ENCODE measurements at regions not wholly inside any gene's neighbourhood (a gene's known extent, or its start where the extent isn't known, plus 50 kb on each side); places are given as distances from the start of the nearest gene placed in this dataset.

DNA sequence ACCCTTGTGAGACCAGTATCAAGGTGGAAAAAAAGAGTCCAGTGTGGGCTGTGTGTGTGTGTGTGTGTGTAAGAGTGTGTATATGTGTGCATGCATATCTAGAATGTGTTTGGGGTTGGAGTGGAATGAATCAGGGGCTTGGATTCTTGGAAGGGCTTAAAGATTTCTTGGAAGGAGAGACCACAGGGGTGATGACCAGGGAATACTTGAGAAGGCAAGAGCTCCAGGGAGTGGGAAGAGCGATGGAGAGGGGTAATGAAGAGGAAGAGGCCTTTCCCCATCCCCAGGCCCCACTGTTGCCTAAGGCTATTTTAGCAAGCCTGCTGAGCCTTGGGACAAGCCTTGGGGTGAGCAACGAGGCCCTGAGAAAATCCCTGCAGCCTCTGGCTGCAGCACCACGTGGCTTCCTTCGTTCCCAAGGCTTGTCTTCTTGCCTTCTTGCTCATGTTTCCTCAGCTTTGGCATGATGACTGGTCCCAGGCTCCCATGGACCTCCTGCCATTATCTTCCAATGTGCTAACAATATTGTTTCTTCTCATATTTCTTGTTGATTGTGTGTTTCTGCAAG lies 663.4 kb downstream of the INHBA start:
- TF ChIP-seq CTCF (conservative IDR thresholded peaks at IDR 0.05), result no peak
- H3K27ac ChIP-seq, result no peak overlapping the region

DNA sequence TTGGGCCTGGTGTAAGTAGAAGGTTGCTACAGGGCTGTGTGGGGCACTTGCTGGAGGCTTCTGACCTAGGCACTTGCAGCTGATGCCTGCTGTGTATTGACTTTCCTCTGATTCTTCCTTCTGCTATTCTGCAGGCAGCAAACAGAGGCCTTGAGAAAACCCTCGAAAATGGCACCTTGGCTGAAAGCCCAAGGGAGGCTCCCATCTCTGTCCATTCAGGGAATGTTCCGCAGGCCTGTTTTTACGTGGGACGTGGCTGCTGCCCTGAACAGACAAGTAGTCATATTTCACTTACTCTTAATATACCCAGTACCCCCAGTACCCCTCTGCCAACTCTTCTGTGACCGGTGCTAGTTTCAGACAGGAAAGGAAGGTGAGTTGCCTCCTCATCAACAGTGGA lies 664.7 kb downstream of the INHBA start:
- TF ChIP-seq CTCF (conservative IDR thresholded peaks at IDR 0.05), result no peak

GRCh38 chr7:41037691-41038090 lies 665.2 kb downstream of the INHBA start:
- no peak overlapping the region for H3K27ac ChIP-seq
- TF ChIP-seq CTCF (conservative IDR thresholded peaks at IDR 0.05), result no peak

More for the DNA sequence above, 664.7 kb downstream of the INHBA start:
- no peak overlapping the region for H3K27ac ChIP-seq

GRCh38 chr7:41035794-41036193 lies 667.1 kb downstream of the INHBA start:
- TF ChIP-seq CTCF (conservative IDR thresholded peaks at IDR 0.05), result no peak
- H3K27ac ChIP-seq, result no peak overlapping the region

- TF ChIP-seq CTCF (conservative IDR thresholded peaks at IDR 0.05), result no peak
- H3K27ac ChIP-seq, result no peak overlapping the region
Measured at GRCh38 chr7:41033500-41033899, 669.4 kb downstream of the INHBA start.

GRCh38 chr7:41030673-41031072 lies 672.2 kb downstream of the INHBA start:
- H3K27ac ChIP-seq, result no peak overlapping the region
- TF ChIP-seq CTCF (conservative IDR thresholded peaks at IDR 0.05), result no peak

GRCh38 chr7:41029072-41029499 lies 673.8 kb downstream of the INHBA start:
- H3K27ac ChIP-seq, result no peak overlapping the region
- TF ChIP-seq CTCF (conservative IDR thresholded peaks at IDR 0.05), result no peak
